ENCODE measurements at regions not wholly inside any gene's neighbourhood (a gene's known extent, or its start where the extent isn't known, plus 50 kb on each side); places are given as distances from the start of the nearest gene placed in this dataset.

DNA sequence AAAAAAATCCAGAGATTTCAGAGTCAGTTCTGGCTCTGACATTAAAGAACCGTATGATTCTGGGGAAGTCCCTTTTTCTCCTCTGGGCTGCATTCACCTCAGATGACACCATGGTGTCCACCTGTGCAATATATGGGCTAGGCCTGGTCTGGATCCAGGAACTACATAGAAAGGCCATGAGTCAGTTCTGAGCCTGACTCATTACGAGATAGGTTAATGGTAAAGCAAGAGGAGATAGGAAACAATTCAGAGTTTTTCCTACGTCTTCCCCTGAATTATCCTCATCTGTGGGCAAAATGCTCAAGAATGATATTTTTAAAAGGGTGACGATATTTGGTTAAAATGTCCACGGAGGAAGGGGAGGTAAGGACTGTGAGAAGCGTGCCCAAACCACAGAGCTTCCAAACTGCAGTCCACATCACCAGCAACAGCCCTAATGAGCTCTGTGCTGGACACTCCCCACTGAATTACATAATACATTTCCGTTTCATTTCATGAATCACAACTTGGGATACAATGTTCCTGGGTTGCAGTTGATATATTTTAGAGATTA, 180.1 kb upstream of the OSR1 start:
- no peak for DNase-seq

DNA sequence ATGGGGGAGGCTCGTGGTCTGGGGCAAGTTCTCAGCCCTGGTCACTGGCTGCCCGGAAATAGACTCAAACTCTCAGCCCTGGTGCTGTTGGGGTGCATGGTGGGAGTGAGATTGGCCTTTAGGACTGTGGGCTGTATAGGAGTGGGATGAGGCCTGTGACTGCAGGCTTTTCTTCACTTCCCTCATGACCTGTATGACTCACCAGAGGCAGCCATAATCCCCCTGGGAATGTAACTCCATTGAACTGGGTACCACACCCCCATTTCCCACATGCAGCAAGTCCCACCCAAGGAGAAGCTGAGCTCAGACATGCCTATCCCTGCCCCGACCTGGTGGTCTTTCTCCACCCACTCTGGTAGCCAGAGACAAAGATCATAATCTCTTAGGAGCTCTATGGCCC, 177.7 kb upstream of the OSR1 start:
- DNase-seq = no peak

DNA sequence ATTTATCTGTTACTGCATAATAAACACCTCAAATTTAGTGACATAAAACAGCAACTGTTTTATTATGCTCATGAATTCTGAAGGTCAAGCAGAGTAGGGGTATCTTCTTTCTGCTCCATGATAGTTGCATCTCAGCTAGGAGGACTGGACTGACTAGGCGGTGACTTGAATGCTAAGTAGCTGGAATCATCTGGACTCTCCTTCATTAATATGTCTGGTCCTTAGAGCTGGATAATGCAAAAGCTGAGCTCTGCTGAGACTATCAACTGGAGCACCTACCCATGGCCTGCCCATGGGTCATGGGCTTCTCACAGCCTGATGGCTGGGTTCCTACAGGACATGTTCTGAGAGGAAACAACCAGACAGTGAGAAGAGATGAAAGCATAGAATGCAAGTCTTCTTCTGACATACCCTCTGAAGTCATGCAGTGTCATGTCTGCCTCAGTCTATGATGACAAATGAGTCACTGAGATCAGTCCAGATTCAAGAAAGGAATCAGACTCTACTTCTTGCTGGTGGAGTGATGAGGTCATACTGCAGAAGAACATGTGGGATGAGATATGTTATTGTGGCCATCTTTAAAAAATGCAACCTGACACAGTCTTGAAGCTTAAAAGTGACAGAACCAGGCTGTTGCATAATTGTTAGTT, 174.2 kb upstream of the OSR1 start:
- DNase-seq = no peak

DNA sequence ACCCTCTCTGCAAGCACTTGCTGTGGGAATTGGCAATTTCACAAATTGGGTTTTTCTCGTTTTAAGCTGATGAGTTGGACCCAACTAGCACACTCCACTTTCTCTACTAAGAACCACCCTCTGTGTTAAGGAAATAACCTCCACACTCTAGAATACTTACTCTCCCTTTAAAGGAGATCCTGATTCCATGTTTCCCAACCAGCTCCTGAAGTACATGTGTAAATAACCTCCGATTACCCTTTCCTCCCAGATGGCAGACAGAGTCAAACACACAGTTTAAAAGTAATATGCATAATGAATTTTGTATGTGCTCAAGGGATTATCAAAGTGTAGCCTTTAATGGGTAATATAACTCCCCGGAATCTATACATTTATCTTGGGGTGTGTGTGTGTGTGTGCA, 171.3 kb upstream of the OSR1 start:
- no peak for DNase-seq

DNA sequence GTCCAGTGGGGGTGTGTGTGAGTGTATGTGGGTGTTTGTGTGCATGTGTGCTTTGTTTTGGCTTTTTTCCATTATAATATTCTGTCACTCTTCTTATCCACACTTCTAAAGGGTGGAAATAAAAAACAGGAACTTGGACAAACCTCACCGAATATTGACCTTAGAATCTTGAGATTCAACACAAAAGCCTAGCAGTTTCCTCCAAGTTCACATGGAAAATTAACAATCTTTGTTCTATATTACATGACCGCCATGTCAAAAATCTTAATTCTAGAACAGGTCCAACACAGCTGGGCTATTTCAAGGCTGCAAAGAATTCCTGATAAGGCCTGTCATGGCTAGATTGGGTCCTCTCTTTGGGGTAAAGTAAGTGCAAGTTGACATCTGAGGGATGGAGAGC, 169.3 kb upstream of the OSR1 start:
- no peak for DNase-seq

DNA sequence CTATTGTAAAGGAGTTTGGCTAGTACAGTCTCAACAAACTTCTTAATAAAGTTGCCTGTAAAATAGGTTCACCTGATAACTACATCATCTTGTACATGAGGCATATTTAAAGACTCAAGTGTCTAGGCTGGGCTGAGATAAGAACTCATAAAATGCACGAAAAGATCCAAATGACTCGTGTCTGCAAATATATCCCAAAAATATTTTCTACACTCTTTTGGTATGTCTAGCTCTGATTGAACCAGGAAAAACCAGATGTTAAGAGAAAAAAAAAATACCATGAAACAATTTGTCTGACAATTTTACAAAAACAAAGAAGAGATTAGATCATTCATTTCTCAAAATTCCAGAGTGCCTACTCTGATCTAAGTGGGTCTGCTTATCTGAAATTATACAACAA, 166.9 kb upstream of the OSR1 start:
- no peak for DNase-seq

DNA sequence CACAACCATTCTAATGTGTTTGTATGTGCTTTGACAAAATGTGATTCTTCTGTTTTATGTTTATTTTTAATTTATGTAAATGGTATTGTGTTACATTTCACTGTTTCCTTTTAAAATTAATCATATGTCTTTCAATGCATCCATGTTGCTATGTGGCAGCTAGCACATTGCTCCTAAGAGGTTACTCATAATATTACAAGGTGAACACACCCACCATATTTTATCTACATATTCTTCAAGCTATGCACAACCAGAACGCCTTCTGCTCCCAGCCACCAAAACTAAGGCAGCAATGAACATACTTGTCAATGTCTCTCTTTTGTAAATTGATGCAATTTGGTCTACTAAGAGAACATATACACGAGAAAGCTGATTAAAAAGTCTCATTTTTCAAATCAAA, 160.6 kb upstream of the OSR1 start:
- DNase-seq = no peak

DNA sequence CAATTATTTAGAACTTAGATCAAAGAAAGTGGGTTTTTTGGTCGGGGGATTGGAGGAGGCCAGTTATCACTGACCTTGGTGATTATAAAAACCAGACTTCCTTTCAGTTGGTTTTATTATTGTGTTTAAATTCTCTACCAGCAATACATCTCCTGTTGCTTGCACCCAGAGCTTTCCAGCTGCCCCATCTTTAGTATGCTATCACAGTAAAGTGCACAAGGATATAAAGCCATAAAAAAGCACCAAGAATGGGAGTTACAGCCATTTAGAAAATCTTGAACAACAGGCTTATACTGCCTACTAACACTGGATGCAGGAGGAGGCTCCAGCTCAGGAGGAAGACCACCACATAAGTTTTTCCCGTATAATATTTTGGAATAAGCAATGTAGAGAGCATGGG, 148.7 kb upstream of the OSR1 start:
- DNase-seq = no peak

DNA sequence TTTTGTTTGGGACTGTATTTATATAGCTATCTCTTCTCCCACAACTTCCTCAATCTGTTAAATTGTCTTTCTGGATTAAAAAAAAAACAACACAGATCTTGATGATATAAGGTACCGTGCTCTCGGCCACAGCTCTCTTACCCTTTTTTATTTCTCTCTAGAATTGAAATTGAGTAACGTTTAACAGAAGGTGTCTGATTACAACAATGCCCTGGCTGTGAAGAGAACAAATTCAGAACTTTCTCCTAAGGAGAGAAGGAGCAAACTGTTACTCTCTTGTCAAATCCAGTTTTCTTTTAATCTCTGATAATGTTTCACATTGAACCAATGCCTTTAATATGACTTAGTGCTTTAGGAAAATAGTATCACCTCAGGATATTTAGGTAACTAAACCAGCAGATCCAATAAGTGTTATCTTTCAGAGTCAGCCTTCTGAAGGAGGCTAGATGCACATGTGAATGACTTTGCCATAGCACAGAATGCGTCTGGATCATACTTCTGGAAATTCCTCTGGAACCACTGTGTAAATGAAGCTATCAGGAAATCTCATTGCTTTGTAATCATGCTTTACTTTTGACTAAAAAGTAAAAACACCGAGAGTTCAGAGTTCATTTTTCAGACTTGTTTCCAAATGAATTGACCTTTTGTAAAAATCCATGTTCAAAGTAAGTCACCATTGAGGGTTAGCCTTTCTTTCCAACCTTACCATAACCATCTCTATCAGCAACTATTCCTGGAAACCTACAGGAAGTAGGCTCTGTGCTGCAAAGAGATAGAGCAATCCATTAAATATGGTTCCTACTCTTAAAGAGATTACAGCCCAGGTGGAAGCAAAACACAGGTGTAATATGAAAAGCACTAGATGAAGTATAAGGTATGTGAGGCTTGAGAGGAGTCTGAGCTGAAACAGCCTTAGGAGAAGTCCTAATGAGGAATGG, 147.0 kb upstream of the OSR1 start:
- no peak for DNase-seq

DNA sequence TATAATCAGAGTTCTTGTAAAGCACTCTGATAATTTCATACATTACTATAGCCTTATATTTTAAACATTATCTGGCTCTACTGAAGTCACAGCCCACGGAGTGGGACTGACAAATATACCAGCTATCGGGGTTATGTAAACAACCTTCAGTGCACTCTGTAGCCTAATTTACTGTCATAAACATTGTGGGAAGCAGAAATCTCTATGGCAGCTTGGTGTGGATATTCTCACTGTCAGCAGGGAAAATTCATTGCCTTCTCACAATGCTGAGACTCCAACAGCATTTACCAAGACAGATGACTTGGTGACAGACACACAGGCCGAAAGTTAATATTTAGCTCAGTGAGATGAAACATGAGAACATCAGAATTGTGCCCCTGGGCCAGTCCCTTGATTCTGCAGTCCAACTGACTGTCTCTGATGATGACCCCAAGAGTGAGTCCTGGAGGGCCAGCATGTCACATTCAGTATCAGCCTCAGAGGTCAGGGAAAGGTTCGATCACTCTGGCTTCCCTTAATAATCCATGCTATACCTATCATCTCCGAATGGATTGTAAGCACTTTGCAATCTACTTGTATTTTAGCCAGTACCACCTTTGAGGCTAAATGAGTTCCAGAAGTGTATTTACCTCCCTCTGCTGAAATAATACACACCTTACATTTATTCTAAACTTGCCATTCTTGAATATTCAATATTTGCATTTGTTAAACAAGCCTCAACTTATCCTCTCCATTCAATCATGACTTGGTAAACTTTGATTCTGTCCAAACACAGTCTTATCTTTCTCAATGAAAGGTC, 146.2 kb upstream of the OSR1 start:
- no peak for DNase-seq

DNA sequence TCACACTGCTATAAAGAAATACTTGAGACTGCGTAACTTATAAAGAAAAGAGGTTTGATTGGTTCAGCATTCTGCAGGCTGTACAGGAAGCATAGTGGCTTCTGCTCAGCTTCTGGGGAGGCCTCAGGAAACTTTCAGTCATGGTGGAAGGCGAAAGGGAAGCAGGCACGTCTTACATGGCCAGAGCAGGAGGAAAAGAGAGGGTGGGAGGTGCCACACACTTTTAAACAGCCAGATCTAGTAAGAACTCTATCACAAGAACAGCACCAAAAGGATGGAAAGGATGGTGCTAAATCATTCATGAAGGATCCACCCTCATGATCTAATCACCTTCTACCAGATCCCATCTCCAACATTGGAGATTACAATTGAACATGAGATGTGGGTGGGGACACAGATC, 145.5 kb upstream of the OSR1 start:
- DNase-seq = no peak

DNA sequence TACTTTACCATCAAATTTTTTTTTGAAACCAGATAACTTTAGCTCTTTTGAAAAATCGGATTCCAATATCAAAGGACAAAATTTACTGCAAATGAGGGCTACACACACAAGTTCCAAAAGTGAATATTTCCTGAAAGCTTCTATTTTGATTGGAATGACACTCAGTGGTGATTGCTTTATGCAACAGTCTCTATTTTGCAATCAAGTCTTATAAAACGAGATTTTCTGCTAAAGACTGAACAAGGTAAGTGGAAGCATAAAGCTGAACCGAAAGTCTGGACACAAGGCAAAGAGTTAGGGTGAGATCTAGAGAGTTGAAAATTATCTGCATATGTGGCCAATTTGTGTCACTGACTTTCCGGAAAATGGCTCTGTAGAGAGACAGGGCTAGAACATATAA, 145.0 kb upstream of the OSR1 start:
- no peak for DNase-seq

DNA sequence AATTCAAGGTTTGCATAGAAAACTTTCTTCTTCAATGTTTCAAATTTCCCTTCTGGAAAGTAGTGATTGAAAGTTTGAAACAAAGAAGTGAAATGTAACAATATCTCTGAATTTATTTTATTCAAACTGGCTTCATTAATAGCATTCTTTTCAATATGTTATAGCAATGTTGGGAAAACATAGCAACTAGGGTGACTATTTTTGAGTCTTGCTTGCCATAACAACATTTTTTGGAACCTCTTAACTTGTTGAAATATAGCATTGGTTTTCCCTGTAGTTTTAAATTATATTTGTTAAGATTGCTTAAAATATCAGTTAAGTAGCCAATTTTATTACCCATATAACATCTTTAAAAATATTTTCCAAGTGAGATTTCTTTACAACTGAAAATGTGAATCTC, 141.7 kb upstream of the OSR1 start:
- no peak for DNase-seq

DNA sequence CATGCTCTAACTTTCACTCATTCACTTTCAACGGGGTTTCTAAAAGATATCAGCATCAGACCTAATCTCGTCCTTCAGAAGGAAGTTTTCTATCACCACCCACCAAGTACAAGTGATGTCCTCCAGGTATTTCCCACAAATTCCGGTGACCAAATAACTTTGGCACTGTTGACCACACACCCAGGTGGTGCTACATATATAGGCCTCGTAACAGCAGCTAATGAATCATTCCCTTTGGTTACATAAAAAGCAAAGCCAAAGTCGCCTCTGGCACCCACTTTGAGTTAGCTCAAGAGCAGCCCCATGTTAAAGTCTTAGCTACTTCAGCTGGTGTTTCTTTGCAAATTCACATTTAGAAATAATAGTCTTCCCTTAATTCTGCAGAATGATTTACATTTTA, 138.2 kb upstream of the OSR1 start:
- DNase-seq = no peak

DNA sequence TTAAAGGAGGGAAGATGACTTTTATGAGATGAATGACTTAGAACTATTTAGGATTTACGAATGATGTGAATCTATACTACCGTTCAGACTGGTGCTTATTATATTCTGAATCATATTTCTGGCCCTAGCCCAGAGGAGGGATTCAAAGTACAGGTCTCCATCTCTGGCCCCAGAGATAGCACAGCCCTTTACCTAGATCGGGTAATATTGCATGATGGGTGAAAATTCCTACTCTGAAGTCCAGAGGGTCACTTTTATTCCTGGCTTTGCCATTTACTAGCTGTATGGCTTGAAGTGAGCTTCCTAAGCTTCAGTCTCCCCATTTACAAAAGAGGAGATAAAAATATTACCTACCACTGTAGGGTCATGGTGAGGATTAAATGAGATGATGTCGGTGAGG, 135.8 kb upstream of the OSR1 start:
- no peak for DNase-seq

DNA sequence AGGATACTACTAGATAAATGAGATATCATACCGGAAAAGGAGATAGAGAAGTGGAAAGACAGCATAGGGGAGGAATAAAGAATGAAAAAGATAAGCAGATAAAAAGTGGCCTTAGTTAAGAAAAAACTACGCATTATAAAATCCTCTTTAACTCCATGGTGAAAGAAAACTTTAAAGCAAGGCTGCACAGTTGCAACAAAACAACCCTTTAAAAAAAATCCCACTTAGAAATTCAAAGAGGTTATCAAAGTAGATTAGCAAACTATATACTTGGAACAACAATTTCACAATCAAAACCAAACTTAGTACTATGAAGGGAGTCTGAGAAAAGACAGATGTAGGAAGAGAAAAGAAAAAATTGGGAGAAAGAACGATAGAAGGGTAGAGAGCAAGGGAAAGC, 133.4 kb upstream of the OSR1 start:
- DNase-seq = no peak

DNA sequence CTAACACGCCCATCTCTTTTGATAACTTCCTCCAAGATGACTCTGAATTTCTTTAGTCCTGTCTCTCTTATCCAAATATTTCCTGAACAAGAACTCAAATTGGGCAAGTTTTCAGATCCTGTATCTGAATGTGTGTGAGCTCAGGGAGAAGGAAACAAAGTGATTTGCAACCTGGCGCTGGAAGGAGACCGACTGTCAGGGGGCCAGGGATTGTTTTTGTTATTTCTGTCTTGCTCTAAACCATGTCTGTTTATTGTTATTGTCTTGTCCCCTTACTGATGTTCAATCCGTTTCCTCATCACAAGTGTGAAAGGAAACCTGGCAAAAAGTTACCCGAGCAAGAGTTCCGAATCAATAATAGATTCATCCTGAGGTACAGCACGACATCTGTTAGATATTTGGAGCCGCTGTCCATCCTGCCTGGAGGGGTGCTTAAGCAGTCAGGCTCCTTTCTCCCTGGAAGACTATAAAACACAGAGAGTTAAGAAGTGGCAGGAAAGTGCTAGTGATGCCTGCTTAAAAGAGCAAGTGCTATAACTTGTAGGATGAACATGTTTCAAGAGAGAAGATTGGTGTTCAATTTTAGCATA, 132.5 kb upstream of the OSR1 start:
- no peak for DNase-seq

DNA sequence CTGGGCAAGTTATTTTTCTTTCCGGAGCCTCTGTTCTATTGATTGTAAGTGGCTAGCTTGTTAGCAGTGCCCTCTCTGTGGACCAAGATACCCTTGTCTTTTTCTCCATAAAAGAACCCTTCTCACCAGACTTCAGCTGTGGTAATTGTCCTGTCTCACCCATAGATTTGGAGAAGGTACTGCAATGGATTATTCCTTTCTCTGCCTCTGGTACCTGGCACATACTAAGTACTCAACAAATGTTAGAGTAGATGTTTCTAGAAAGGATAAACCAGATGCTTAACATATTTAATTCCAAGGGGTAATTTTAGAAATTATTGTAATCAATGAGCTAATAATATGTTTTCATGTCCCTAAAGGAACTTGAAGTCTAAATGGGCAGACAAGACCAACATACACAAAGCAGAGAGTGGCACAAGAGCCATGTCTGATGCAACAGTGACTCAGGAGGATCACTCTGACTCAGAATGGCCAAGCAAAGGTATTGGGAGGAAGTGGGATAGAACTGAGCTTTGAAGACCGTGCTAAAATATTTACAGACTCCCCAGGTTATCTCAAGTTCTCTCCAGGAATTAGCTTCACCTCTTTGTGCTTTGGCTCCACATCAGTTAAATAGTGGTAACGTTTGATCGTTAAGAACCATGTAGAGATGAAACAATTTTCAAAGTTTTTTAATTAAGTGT, 129.7 kb upstream of the OSR1 start:
- no peak for DNase-seq

DNA sequence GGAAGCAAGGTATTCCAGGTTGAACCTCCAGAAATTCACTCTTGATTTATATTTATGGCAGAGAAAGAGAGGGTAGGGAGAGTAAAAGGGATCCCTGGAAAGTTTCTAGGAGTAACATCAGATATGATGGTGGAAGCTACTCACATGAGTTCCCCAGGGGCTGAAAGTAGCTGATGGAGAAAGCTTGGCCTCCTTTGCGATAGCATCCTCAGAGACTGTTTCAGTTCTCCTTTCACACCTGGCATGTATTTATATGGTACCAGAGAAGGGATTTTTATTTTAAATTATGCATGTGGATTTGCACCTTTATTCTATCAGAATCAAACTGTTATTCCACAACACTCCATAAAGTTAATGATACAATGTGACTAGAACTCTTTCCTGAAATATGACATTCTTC, 126.3 kb upstream of the OSR1 start:
- DNase-seq = no peak

DNA sequence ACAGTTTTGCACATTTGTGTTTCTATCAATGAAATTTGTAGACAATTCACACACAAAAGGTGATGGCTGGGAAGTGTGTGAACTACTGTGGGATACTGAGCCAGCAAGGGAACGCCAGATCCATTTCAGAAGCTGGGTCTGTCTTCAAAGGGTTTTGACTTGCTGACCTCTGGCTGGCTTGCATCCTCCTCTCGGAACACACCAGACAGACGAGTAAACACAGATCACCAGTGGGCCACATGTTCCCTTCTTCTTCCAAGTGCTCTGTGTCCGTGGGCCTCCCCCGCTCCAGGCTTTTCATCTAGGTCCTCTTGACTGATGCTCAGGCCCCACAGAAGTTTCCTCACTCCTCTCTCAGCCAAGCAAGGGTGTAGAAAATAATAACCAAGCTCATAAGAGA, 122.2 kb upstream of the OSR1 start:
- no peak for DNase-seq

DNA sequence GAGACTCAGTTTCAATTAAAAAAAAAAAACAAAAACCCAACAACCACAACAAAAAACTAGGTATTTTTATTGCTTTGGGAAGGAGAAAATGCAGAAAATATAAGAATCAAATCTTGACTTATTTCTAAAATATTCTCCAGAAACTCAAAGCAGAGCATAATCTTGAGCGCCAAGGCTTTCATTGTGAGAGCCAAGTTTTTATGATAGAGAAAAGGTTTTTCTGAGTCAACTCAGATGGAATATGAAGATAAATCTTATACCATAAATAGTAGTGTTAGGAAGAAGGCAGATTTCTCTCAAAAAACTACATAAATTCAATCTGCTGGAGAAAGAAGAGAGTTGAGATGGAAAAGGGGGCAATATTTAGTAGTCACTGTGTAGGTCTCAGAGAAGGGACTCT, 121.2 kb upstream of the OSR1 start:
- DNase-seq = no peak

DNA sequence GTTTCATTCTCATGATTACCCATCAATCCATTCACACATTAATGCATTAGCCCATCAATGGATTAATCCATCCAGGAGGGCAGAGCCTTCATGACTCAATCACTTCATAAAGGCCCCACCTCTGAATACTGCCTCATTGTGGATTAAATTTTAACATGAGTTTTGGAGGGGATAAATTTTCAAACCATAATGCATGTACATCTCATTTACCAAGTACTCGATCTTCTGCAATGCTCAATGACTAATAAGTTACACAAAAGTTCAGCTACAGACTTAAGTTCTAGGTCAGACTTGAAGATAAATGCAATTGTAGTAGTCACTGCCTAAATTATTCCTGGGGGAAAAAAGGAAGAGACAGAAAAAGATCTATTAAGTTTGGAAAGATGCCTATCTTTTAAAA, 120.0 kb upstream of the OSR1 start:
- no peak for DNase-seq

DNA sequence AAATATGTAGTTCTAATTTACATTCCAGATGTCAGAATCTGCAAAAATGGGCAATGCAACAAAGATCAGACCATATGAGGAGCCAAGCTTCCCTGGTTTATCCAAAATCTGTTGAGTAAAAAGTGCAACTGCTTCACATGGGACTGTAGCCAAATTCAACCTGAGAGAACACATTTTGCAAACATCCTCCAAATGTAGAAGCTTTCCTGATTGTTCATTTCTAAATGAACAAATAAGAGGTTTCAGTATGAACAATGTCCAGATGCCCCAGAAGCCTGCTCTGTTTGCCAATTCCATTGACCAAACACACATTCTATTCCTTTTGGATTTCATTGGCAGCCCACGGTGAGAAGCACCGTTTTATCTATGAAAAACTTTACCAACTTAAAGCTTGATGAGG, 117.9 kb upstream of the OSR1 start:
- no peak for DNase-seq
